Testis (tissue), 2 donors: ENCODE measurements at regions not wholly inside any gene's neighbourhood (a gene's known extent, or its start where the extent isn't known, plus 50 kb on each side); places are given as distances from the start of the nearest gene placed in this dataset.

Experiments used
- DNase-seq: peaks from one replicate; pipeline ENCODE4 v3.0.0-alpha.2; 2019
- H3K27ac ChIP-seq, 2 donors: fragments of 200-600 bp; sonication (generic); one replicate each; pipeline ENCODE4 v1.5.1; 2019
- H3K27me3 ChIP-seq: fragments of 200-600 bp; sonication (generic); one replicate; pipeline ENCODE4 v1.5.1; 2019
- H3K36me3 ChIP-seq: fragments of 200-600 bp; sonication (generic); one replicate; pipeline ENCODE4 v1.5.1; 2017; ENCODE audit warnings: low read depth; ENCODE audit errors: missing control alignments
- H3K4me1 ChIP-seq: fragments of 200-600 bp; sonication (generic); one replicate; pipeline ENCODE4 v1.5.1; 2019
- H3K4me3 ChIP-seq, 2 donors: fragments of 200-600 bp; sonication (generic); one replicate each; pipeline ENCODE4 v1.5.1; 2017 to 2019
- H3K9me3 ChIP-seq: fragments of 200-600 bp; sonication (generic); one replicate; pipeline ENCODE4 v1.5.1; 2017
- POLR2A ChIP-seq: fragments of 450-650 bp; IDR thresholded peaks from one replicate; pipeline ENCODE4 v1.6.1; 2017; ENCODE audit warnings: antibody characterized with exemption, mild to moderate bottlenecking, moderate library complexity
- WGBS, 2 donors: methylation state at CpG; one replicate each; pipeline ENCODE4 v1.1.5; 2018; 5-methylcytosine and 5-hydroxymethylcytosine counted together
- intact Hi-C: fragments of 100-400 bp; cut with DNase I; formaldehyde crosslinking; loops from one replicate; pipeline ENCODE4 v1.15.1; 2023; ENCODE audit warnings: low total_unique reads
- TF ChIP-seq, protein P1 (sequence below), 3 experiments: fragments of 450-650 bp in 2 of 3; fragments of 200-600 bp in 1 of 3; sonication (generic) in 1 of 3; IDR thresholded peaks; one replicate each; pipeline ENCODE4 v1.5.1; 2016 to 2019; ENCODE audit warnings: antibody characterized with exemption in 3 of 3, mild to moderate bottlenecking in 2 of 3, moderate library complexity in 1 of 3

DNA sequence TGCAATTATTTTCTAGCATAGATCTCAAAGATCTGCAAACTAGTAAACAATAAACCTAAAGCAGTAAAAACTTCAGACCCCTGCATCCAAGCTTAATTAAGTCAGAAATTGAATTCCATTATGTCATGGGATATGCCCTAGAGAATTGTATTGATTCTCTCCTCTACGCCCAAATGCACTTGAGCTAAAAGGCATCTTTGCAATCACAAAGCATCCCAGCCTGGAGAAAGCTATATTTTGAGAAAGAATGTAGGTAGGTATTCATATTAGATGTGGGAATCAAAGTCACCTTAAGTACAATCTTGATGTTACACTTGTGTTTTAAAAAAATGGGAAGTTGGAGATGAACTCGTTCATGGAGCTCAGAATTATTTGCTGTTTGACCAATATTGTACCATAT lies 386.7 kb downstream of the ADAMTS20 start:
- intact Hi-C loops, result no loop called here
- Histone ChIP-seq H3K36me3 (no peaks in the 10 kb centered on the region), H3K4me1 (no peaks in the 10 kb centered on the region), H3K4me3 (no peak overlapping the region), H3K27ac (no peak overlapping the region), H3K9me3 (no peaks in the 10 kb centered on the region), H3K27me3 (no peaks in the 10 kb centered on the region)
- DNase-seq, result no peak
- TF ChIP-seq, protein P1, sequence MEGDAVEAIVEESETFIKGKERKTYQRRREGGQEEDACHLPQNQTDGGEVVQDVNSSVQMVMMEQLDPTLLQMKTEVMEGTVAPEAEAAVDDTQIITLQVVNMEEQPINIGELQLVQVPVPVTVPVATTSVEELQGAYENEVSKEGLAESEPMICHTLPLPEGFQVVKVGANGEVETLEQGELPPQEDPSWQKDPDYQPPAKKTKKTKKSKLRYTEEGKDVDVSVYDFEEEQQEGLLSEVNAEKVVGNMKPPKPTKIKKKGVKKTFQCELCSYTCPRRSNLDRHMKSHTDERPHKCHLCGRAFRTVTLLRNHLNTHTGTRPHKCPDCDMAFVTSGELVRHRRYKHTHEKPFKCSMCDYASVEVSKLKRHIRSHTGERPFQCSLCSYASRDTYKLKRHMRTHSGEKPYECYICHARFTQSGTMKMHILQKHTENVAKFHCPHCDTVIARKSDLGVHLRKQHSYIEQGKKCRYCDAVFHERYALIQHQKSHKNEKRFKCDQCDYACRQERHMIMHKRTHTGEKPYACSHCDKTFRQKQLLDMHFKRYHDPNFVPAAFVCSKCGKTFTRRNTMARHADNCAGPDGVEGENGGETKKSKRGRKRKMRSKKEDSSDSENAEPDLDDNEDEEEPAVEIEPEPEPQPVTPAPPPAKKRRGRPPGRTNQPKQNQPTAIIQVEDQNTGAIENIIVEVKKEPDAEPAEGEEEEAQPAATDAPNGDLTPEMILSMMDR (IDR thresholded peaks at IDR 0.05), result no peak
- no peak for TF ChIP-seq POLR2A
- WGBS, 2 donors, result 91 to 92% methylated on average over 2 of the region's 2 CpGs

DNA sequence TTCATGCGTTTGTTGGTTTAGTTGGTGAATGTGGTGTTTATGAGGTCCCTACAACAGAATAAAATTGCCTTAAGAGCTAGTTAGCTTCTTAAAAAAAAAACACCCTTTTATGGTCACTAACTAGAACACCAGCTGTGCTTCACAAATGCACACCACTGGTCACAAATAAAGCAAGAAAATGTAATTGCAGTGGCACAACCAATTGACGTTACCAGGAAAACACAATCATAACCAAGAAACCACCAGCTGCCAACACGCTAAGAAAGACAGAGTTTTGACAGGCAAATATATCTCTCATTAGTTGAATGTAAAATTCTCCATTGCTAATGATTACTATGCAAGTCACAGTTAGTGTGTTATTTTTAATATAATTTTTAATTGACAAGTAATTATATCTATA lies 389.9 kb downstream of the ADAMTS20 start:
- WGBS, 2 donors, result 91 to 95% methylated on average over 3 of the region's 3 CpGs
- no peaks in the 10 kb centered on the region for H3K27me3 ChIP-seq
- intact Hi-C loops, result no loop called here
- H3K4me3 ChIP-seq, result no peak overlapping the region
- no peaks in the 10 kb centered on the region for H3K9me3 ChIP-seq
- TF ChIP-seq POLR2A, result no peak
- TF ChIP-seq, protein P1 (IDR thresholded peaks at IDR 0.05), result no peak
- H3K4me1 ChIP-seq, result no peaks in the 10 kb centered on the region
- no peaks in the 10 kb centered on the region for H3K36me3 ChIP-seq
- H3K27ac ChIP-seq, result no peak overlapping the region
- no peak for DNase-seq

DNA sequence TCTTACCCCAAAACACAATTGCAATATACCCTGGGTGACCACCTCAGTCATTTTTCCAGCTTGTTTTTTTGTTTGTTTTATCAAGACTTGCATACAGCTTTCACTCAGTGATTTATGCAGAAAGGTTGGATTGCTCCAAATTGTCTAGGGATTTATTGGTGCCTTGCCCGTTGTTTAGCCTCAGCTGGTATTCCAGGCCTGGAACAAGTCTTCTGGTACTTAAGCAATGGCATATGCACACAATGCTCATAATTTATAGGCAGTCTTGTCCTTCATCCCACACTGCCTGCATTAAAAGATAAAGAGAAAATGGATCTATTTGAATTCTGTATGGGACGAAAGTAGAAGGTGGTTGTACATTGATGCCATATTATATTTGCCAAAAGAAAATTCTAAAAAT lies 392.5 kb downstream of the ADAMTS20 start:
- intact Hi-C loops, result no loop called here
- TF ChIP-seq, protein P1 (IDR thresholded peaks at IDR 0.05), result no peak
- no peak for TF ChIP-seq POLR2A
- no peak overlapping the region for H3K27ac ChIP-seq
- H3K36me3 ChIP-seq, result no peaks in the 10 kb centered on the region
- H3K4me1 ChIP-seq, result no peaks in the 10 kb centered on the region
- H3K27me3 ChIP-seq, result no peaks in the 10 kb centered on the region
- no peak overlapping the region for H3K4me3 ChIP-seq
- DNase-seq, result no peak
- WGBS, 2 donors, result 73 to 79% methylated on average over 2 of the region's 2 CpGs
- H3K9me3 ChIP-seq, result no peaks in the 10 kb centered on the region

DNA sequence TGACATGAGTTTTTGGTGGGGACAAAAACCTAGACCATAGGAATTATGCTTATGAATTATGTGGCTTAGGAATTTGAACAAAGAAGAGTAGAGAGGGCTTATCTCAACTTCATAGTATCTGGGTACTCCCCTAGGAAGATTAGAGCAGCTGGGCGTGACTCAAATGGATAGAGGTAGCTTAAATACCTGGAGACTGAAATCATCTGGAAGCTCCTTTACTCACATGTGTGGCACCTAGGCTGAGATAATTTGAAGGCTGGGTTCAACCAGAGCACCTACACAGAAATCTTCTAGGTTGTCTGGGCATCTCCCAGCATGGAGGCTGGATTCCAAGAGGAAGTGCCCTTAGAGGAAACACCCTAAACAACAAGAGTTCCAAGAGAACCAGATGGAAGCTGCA lies 393.9 kb downstream of the ADAMTS20 start:
- no peak for TF ChIP-seq POLR2A
- TF ChIP-seq, protein P1 (IDR thresholded peaks at IDR 0.05), result no peak
- WGBS, 2 donors, result 93 to 100% methylated on average over 1 of the region's 1 CpG
- no peaks in the 10 kb centered on the region for H3K4me1 ChIP-seq
- no peaks in the 10 kb centered on the region for H3K9me3 ChIP-seq
- intact Hi-C loops, result no loop called here
- no peak overlapping the region for H3K4me3 ChIP-seq
- H3K27ac ChIP-seq, result no peak overlapping the region
- H3K36me3 ChIP-seq, result no peaks in the 10 kb centered on the region
- no peaks in the 10 kb centered on the region for H3K27me3 ChIP-seq
- no peak for DNase-seq

DNA sequence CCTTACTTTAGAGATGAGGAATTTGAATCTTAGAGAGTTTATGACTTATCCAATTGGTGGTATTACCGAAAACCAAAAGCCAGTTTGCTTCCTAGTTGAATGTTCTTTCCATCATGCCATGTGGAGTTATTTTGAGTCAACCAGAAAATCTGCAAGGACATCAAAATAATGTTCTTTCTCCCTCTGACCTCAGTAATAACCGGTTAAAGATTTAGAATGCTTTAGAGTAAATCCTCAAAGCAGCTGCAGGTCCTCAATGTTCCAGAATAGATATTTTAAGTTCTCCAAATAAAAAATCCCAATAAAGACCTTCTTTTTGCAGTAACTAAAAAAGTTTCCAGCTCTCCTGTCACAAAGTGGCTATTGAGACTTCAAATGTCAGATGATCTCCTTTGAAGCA lies 396.6 kb downstream of the ADAMTS20 start:
- H3K9me3 ChIP-seq, result no peaks in the 10 kb centered on the region
- no peak for DNase-seq
- 46 to 47% methylated on average over 2 of the region's 2 CpGs for WGBS, 2 donors
- H3K27me3 ChIP-seq, result no peaks in the 10 kb centered on the region
- intact Hi-C loops, result no loop called here
- no peaks in the 10 kb centered on the region for H3K36me3 ChIP-seq
- no peaks in the 10 kb centered on the region for H3K4me1 ChIP-seq
- no peak for TF ChIP-seq POLR2A
- TF ChIP-seq, protein P1 (IDR thresholded peaks at IDR 0.05), result no peak
- no peak overlapping the region for H3K4me3 ChIP-seq
- H3K27ac ChIP-seq, result no peak overlapping the region
